ENCODE measurements at regions not wholly inside any gene's neighbourhood (a gene's known extent, or its start where the extent isn't known, plus 50 kb on each side); places are given as distances from the start of the nearest gene placed in this dataset.
"Not testable (repeated sequence)": the region's sequence is repeated elsewhere in the genome, so short reads cannot be mapped to it uniquely, and the experiment has no call there.

DNA sequence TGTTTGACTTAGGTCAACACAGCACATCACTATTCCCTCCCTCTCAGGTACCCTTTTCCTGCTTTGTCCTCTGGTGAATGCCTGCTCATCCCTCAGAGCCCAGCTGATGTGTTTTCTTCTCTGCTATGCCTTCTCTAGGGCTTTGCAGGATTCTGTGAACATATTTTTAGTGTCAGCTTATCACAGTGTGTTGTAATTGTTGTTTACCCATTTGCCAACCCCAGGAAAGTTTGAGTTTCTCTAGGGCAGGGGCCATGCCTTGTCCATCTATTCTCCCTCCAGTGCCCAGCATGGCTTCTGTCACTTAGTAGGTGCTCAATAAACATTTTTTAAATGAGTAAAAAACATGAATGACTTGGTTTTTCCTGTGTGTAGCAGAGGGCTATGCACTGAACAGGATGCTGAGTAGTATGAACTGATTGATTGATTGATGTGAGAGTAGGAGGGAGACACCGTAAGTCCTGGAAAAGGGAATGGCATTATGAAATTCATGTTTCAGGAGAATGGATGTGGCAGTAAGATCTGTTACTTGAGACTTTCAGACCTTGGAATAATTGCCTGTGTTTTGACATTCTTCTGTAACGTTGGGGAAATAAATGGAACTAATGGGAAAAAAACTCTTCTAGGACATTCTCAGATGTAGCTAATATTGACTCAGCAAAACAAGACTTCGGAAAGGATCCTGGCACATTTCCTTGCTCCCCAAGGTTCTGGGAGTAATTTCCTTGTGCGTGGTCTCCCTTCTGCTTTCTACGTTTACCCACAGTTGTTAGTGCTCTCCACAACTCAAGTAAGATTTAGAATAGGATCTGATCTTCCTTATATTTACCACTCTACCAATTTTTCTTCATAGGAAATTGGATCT, 267.3 kb upstream of the TBL1XR1 start:
- peak; percentile 53 for DNase-seq

GRCh38 chr3:177465257-177465642, 268.0 kb upstream of the TBL1XR1 start:
- DNase-seq, result no peak

- DNase-seq, result no peak
These were observed 268.8 kb upstream of the TBL1XR1 start for GRCh38 chr3:177466074-177466473.

- not testable (repeated sequence) for DNase-seq
These were observed 269.3 kb upstream of the TBL1XR1 start for GRCh38 chr3:177466622-177467021.

DNA sequence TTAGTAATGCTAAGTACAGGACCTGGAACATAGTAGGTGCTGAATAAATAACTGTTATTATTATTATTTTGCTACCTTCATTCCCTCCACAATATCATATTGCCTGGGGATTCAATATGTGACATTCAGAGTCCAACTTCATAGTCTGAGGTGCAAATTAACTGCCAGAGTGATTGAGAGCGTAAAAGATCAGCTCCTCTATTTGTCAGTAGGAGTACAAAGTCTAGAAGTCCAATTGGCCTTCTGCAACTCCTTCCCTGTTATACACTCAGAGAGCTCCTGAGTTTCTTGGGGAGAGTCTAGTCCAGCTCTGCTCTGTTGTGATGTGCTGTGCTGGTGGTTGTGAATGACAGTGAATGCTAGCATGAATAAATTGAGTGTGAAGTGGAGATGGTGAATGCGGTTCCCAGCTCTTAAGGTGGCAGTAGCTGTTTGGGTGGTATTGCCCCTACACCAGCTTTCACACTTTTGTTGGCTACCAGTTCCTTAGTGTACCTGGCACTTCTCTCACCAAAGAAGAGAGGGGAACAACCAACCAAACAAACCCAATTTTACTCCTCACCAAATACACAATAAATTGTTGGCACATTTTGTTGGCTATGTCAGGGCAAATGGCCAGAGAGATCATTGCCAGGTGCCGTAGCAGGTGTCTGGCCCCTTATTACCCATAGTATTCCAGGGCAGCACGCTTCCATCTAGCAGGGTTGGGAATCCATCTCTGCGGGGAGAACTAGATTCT, 270.1 kb upstream of the TBL1XR1 start:
- DNase-seq, result no peak

DNA sequence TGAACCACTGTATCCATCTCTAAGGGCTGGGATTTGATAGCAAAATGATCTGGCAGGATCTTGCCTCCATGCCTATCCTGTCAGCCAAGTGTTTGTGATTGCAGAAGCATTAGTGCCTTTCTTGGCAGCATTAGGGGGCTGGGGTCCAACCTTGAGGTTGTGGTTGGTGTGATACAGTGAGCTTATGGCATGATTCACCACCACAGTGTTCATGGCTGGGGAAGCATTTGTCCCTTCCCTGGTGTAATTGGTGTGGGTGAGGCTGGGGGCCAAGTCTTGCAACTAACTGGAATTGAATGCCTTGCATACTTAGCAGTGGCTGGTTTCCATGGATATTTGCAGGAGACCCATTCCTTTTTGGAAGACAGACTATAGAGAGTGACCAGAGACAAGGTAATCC, 271.0 kb upstream of the TBL1XR1 start:
- peak; percentile 56 for DNase-seq

- peak; percentile 56 for DNase-seq
These were observed 271.5 kb upstream of the TBL1XR1 start for GRCh38 chr3:177468816-177469215.

DNA sequence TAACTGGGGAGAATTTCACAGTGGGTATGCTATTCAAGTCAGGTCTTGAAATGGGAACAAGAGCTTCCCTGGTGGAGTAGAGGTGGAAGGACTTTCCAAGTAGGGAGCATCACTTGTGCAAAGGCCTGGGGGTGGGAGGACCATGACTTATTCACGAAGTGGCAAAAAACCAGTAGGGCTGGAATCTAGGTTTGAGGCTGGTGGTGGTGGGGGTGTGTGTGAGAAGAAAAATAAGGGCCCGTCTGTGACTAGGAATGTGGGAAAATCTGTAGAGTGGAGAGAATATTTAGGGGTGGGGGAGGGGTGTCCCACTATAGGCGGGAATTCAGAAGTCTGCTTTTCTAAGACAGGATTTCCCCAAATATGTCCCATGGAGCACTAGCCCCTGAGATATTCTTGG, 271.9 kb upstream of the TBL1XR1 start:
- DNase-seq, result no peak

DNA sequence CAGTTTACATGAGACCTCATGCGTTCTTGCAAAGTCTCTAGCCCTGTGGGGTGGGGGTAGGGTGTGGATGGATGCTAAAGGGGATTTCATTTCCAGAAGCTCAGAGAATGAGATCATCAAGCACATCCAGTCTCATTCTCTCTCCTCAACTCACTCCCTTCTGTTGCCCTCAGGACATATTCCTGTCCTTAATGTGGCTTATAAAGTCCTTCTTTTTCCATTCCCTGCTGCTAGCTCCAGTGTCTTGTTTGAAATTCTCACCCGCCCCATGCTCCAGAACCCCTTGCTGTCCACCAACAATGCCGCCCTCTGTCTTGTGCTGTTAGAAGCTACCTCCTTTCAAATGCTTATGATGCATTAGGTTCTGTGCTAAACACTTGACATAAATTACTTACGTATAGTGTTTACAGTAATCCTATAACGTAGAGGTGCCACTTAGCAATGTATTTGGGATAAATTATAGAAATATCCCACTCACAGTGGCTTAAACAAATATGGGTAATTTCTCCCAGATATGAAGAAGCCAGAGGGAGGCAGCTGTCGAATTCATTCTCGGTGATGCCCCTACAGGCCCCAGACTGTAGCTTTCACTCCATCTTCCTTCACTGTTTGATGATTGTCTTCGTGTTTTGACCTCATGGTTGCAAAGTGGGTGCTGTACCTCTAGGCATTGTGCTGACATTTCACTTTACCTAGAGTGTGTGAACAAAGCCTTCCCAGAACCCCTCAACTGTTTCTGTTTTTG, 273.1 kb upstream of the TBL1XR1 start:
- DNase-seq, result no peak

GRCh38 chr3:177471733-177472480, 274.6 kb upstream of the TBL1XR1 start:
- no peak for DNase-seq

DNA sequence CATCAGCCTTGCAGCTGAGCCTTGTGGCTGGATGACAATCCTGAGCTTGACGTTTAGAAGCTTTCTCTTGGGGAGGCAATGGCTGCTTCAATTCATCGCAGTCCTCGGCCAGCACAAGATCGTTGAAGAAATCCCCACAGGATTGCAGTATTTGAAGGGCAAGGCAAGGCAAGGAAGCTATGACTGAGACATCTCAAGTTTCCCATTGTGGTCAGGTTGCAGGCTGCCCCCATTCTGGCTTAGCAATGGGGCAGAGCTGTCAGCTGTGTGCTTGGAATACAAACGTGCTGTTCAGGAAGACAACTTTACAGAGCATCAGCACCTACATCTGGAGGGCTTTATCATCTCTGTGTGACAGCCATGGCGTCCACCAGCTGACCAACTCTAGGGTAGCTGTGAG, 275.9 kb upstream of the TBL1XR1 start:
- DNase-seq, result no peak

- DNase-seq, result no peak
These were observed 276.6 kb upstream of the TBL1XR1 start for GRCh38 chr3:177473903-177474302.

DNA sequence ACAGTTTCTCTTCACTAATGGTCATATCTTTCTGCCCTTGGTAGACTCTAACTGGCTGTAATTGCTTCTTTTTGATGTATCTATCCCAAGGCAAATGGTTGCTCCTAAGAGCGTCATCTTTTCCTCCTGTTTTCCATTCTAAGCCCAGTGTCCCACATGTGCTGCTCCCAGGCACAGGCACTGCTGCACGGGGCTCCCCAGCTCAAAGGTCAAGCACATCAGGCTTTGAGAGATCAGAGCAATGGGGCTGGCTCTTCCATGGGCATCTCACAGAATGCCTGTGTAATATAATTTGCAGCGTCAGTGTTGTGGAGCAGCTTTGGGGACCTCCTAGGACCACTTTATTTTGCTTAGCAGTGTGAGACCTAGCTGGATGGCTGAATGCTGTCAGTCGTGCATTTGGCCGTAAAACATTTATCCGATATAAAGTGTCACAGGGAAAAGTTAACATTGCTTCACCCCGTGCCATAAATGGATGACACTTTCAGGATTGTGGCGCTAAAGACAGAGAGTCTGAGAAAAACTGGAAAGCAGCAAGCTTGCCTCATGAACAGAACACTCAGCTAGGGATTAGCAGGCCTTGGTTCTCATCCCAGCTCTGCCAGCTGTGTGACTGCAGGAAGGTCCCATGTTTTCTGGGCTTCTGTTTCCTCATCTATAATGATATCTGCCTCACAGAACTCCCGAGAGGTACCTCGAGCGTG, 277.5 kb upstream of the TBL1XR1 start:
- DNase-seq, result no peak

- no peak for DNase-seq
These were observed 278.0 kb upstream of the TBL1XR1 start for GRCh38 chr3:177475356-177475665.

DNA sequence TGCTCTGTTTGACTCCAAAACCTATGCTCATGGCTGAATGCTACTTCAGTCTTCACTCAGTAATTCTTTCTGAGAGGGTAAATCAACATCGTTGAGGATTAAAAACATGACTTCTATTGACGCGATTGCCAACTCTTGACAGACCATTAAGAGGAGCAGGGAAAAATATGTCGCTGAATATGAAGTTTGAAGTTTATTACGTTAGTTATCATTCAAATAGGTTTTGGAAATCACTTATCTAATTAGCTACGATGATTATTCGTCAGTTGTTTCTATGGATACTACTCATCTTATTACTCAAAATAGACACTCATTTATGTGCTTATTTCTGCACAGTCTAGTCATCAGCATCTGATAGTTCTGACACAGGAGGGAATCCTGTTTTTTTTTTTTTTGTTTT, 279.2 kb upstream of the TBL1XR1 start:
- no peak for DNase-seq

GRCh38 chr3:177476921-177477435, 279.7 kb upstream of the TBL1XR1 start:
- no peak for DNase-seq

GRCh38 chr3:177478170-177478867, 281.0 kb upstream of the TBL1XR1 start:
- DNase-seq, result peak; percentile 100

- no peak for DNase-seq
These were observed 282.3 kb upstream of the TBL1XR1 start for GRCh38 chr3:177479630-177480029.

GRCh38 chr3:177481329-177481728, 284.0 kb upstream of the TBL1XR1 start:
- no peak for DNase-seq

DNA sequence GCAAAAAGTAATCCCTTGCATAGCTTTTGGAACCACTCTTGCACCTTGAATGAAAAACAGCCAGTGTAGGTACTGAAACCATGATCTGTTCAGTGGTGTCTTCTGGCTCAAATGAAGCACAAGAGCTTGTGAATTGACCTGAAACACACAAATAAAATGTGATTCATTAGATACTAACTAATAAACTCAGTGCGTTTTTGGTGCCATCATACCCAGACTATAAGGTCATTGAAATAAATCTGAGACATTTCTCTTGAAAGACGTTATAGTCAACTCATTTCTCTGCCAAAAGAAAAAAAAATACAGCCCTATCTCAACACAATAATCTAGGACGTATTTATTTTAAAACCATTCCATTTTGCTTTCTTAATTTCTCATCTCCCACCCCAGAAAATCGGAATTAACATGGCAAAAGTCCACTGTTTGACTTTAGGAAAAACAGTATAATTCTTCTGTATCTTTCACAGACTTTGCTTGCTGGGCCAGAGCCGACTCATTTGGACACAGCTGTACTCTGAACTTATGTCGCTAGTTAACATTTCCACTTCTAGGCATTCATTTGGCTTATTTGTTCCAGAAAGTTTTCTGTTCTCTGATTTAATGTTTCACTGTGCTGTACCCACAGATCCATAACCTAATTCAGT, 284.9 kb upstream of the TBL1XR1 start:
- peak; percentile 51 for DNase-seq
